ENCODE measurements at regions not wholly inside any gene's neighbourhood (a gene's known extent, or its start where the extent isn't known, plus 50 kb on each side); places are given as distances from the start of the nearest gene placed in this dataset.

GRCh38 chr7:10767771-10768170, 205.9 kb upstream of the PHF14 start:
- Histone ChIP-seq H3K79me2 (ENCODE audit: insufficient read depth, low read length) (no peaks in the 10 kb centered on the region), H2BK120ac (ENCODE audit: low read depth, low read length, poor library complexity, severe bottlenecking) (no peak overlapping the region), H3K23ac (ENCODE audit: insufficient read length, low read depth, low read length) (no peak overlapping the region), H3K14ac (ENCODE audit: insufficient read depth, low read length) (no peak overlapping the region), H3K9ac (ENCODE audit: extremely low read depth, insufficient read length, low read length) (no peak overlapping the region), H4K8ac (replicated peaks; ENCODE audit: insufficient read length, low read depth, low read length) (no peak overlapping the region), H2BK5ac (ENCODE audit: insufficient read length, low read length) (no peak overlapping the region), H3K79me1 (ENCODE audit: insufficient read depth, low read depth, low read length, poor library complexity, severe bottlenecking) (no peaks in the 10 kb centered on the region), H3K18ac (ENCODE audit: insufficient read length, low read depth, low read length) (no peak overlapping the region), H2AFZ (ENCODE audit: low read length) (no peak overlapping the region), H3K27ac (ENCODE audit: insufficient read length, low read depth, low read length) (no peak overlapping the region), H3K4ac (ENCODE audit: low read depth, low read length) (no peak overlapping the region), H3K23me2 (ENCODE audit: insufficient read length, low read depth, low read length, poor library complexity, severe bottlenecking) (no peaks in the 10 kb centered on the region), H3K27me3 (ENCODE audit: insufficient read depth, low read length) (no peaks in the 10 kb centered on the region), H3K4me1 (ENCODE audit: insufficient read depth, low read length) (no peaks in the 10 kb centered on the region), H2AK5ac (ENCODE audit: insufficient read length, low read length) (no peak overlapping the region), H3K9me3 (ENCODE audit: control insufficient read depth, low read depth, low read length) (no peaks in the 10 kb centered on the region), H3T11ph (ENCODE audit: low read length) (no peak overlapping the region), H3K4me2 (ENCODE audit: insufficient read depth, insufficient read length, low read length) (no peak overlapping the region), H3K56ac (ENCODE audit: insufficient read length, low read depth, low read length) (no peak overlapping the region), H2BK15ac (ENCODE audit: low read depth, low read length) (no peak overlapping the region), H2BK20ac (ENCODE audit: low read depth, low read length, poor library complexity, severe bottlenecking) (no peak overlapping the region), H2BK12ac (ENCODE audit: insufficient read length, low read depth, low read length) (no peak overlapping the region), H4K5ac (ENCODE audit: insufficient read length, low read depth, low read length) (no peak overlapping the region), H4K20me1 (ENCODE audit: control insufficient read depth, insufficient read depth, insufficient read length) (no peaks in the 10 kb centered on the region), H4K91ac (ENCODE audit: insufficient read length, low read depth, low read length) (no peak overlapping the region)
- Mint-ChIP-seq H3K4me1 (no peaks in the 10 kb centered on the region), H3K36me3 (ENCODE audit: insufficient read depth in 1 of 3, low read depth in 3 of 3) (no peaks in the 10 kb centered on the region), H3K27me3 (ENCODE audit: low read depth) (no peaks in the 10 kb centered on the region), H3K4me3 (no peak overlapping the region), H3K27ac (no peak overlapping the region), H3K9me3 (no peaks in the 10 kb centered on the region)
- no CpG with 5 or more reads among the region's 4 CpGs for WGBS (ENCODE audit: extremely low coverage, insufficient read length, low lambda C conversion rate)
- no peak for DNase-seq
- TF ChIP-seq, protein P1, sequence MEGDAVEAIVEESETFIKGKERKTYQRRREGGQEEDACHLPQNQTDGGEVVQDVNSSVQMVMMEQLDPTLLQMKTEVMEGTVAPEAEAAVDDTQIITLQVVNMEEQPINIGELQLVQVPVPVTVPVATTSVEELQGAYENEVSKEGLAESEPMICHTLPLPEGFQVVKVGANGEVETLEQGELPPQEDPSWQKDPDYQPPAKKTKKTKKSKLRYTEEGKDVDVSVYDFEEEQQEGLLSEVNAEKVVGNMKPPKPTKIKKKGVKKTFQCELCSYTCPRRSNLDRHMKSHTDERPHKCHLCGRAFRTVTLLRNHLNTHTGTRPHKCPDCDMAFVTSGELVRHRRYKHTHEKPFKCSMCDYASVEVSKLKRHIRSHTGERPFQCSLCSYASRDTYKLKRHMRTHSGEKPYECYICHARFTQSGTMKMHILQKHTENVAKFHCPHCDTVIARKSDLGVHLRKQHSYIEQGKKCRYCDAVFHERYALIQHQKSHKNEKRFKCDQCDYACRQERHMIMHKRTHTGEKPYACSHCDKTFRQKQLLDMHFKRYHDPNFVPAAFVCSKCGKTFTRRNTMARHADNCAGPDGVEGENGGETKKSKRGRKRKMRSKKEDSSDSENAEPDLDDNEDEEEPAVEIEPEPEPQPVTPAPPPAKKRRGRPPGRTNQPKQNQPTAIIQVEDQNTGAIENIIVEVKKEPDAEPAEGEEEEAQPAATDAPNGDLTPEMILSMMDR (conservative IDR thresholded peaks at IDR 0.05) = no peak

Data from H9 (cell line).